HCT116 (cell line): ENCODE measurements at regions not wholly inside any gene's neighbourhood (a gene's known extent, or its start where the extent isn't known, plus 50 kb on each side); places are given as distances from the start of the nearest gene placed in this dataset.

Source experiments
- CEBPB ChIP-seq: IDR thresholded peaks from 2 replicates; pipeline ENCODE4 v1.6.1; 2012; ENCODE audit warnings: low read depth
- JUND ChIP-seq: IDR thresholded peaks from 2 replicates; pipeline ENCODE4 v1.6.1; 2012
- POLR2A ChIP-seq: IDR thresholded peaks from 2 replicates; pipeline ENCODE4 v1.7.0; 2011; ENCODE audit warnings: borderline replicate concordance; ENCODE audit not compliant: insufficient read depth, insufficient read length; ENCODE audit errors: extremely low read depth
- YY1 ChIP-seq: IDR thresholded peaks from 2 replicates; pipeline ENCODE4 v1.6.1; 2011; ENCODE audit warnings: low read length, low read depth, moderate library complexity, mild to moderate bottlenecking; ENCODE audit not compliant: insufficient replicate concordance; ENCODE audit errors: extremely low read depth
- TF ChIP-seq, protein P1 (sequence below), 3 experiments: fragments of 200-600 bp in 1 of 3; sonication (generic) in 1 of 3; IDR thresholded peaks in 2 of 3; conservative IDR thresholded peaks in 1 of 3; 2 replicates each; pipeline ENCODE4 v1.5.1; 2012 to 2017; ENCODE audit warnings: low read depth in 2 of 3, low read length in 2 of 3, antibody characterized with exemption in 1 of 3, borderline replicate concordance in 1 of 3, control low read depth in 1 of 3, mild to moderate bottlenecking in 1 of 3, mixed read lengths in 1 of 3, mixed run types in 1 of 3, moderate library complexity in 1 of 3; ENCODE audit not compliant: insufficient read depth in 1 of 3

DNA sequence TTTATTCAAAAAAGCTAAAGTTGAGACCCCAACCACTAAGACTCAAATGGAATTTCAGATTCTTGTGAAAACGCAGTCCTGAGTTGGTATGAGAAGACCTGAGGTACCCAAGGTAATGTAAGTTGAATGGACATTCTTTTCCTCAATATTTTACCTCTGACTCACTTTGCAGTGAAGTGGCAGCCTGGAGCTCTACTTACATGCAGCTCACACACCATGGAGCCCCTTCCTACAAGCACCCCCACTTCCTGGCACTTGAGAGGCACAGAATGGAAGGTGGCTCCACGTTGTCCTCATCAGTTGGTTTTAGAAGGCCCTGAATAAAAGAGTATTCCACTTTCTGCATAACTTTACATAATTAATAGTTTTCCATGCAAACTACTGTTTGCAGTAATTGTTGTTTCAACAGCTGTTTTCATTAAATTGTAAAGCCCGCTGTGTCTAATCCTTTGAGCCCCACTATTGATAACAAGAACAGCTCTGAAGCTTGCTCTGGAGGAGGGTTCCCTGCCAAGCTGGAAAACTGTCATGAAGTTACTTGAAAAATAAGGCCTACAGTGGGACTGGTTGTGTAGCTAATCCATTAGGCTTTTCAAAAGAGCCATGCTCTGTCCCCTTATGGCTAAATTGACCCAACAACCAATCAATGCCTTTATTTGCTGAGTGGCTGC is 102.2 kb upstream of the SPATA31D4 start:
- TF ChIP-seq CEBPB = no peak
- TF ChIP-seq, protein P1, sequence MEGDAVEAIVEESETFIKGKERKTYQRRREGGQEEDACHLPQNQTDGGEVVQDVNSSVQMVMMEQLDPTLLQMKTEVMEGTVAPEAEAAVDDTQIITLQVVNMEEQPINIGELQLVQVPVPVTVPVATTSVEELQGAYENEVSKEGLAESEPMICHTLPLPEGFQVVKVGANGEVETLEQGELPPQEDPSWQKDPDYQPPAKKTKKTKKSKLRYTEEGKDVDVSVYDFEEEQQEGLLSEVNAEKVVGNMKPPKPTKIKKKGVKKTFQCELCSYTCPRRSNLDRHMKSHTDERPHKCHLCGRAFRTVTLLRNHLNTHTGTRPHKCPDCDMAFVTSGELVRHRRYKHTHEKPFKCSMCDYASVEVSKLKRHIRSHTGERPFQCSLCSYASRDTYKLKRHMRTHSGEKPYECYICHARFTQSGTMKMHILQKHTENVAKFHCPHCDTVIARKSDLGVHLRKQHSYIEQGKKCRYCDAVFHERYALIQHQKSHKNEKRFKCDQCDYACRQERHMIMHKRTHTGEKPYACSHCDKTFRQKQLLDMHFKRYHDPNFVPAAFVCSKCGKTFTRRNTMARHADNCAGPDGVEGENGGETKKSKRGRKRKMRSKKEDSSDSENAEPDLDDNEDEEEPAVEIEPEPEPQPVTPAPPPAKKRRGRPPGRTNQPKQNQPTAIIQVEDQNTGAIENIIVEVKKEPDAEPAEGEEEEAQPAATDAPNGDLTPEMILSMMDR (IDR thresholded peaks at IDR 0.05 in 2 of 3, conservative IDR thresholded peaks at IDR 0.05 in 1 of 3; ENCODE audit: borderline replicate concordance in 1 of 3, insufficient read depth in 1 of 3, low read depth in 2 of 3, low read length in 2 of 3) = no peak
- TF ChIP-seq POLR2A = no peak
- TF ChIP-seq YY1 = no peak
- TF ChIP-seq JUND = no peak; the same call in 1 of the 2 replicates
